ENCODE measurements at regions not wholly inside any gene's neighbourhood (a gene's known extent, or its start where the extent isn't known, plus 50 kb on each side); places are given as distances from the start of the nearest gene placed in this dataset.

GRCh38 chr14:49424436-49425331, 161.5 kb downstream of the RPS29 start:
- no peak for ATAC-seq
- in situ Hi-C loops (cut with MboI; ENCODE audit: low sequenced_read_pairs in 4 of 4): no loop called here
- Histone ChIP-seq H3K9me3 (no peaks in the 10 kb centered on the region), H3K4me3 (no peak overlapping the region), H3K27ac (no peak overlapping the region), H3K4me1 (no peaks in the 10 kb centered on the region), H3K36me3 (no peaks in the 10 kb centered on the region), H3K27me3 (no peaks in the 10 kb centered on the region)
- TF ChIP-seq, protein P1, sequence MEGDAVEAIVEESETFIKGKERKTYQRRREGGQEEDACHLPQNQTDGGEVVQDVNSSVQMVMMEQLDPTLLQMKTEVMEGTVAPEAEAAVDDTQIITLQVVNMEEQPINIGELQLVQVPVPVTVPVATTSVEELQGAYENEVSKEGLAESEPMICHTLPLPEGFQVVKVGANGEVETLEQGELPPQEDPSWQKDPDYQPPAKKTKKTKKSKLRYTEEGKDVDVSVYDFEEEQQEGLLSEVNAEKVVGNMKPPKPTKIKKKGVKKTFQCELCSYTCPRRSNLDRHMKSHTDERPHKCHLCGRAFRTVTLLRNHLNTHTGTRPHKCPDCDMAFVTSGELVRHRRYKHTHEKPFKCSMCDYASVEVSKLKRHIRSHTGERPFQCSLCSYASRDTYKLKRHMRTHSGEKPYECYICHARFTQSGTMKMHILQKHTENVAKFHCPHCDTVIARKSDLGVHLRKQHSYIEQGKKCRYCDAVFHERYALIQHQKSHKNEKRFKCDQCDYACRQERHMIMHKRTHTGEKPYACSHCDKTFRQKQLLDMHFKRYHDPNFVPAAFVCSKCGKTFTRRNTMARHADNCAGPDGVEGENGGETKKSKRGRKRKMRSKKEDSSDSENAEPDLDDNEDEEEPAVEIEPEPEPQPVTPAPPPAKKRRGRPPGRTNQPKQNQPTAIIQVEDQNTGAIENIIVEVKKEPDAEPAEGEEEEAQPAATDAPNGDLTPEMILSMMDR (IDR thresholded peaks at IDR 0.05 in 4 of 5, conservative IDR thresholded peaks at IDR 0.05 in 1 of 5): no peak
- TF ChIP-seq POLR2A (IDR thresholded peaks at IDR 0.05): no peak
- DNase-seq: no peak
- intact Hi-C loops (cut with DNase I; ENCODE audit: low total_unique reads): no loop called here

GRCh38 chr14:49420201-49420600, 166.0 kb downstream of the RPS29 start:
- DNase-seq (no peak), ATAC-seq (no peak)
- Histone ChIP-seq H3K27me3 (no peaks in the 10 kb centered on the region), H3K9me3 (no peaks in the 10 kb centered on the region), H3K4me1 (no peaks in the 10 kb centered on the region), H3K4me3 (no peak overlapping the region), H3K27ac (no peak overlapping the region), H3K36me3 (no peaks in the 10 kb centered on the region)
- TF ChIP-seq POLR2A (IDR thresholded peaks at IDR 0.05): no peak
- TF ChIP-seq, protein P1 (IDR thresholded peaks at IDR 0.05 in 4 of 5, conservative IDR thresholded peaks at IDR 0.05 in 1 of 5): no peak
- intact Hi-C loops (cut with DNase I; ENCODE audit: low total_unique reads) (no loop called here), in situ Hi-C loops (cut with MboI; ENCODE audit: low sequenced_read_pairs in 4 of 4) (no loop called here)

DNA sequence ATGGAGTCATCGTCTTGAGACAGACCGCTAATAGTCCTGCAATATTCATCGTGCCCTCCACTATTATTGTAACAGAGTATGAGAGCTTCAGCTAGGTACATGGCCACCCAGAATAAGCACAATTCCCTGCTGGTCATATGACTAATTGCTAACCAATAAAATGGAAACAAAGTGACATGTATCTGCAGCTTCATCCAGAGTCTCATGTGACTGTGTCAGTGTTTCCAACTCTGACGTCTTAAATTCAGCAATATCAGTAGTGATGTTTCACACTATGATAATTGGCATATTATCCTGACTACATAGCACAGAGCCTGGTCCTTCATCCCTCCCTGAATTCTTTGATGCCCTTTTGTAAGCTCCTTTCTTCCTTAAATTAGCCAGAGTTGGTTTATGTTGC, 167.4 kb downstream of the RPS29 start:
- TF ChIP-seq, protein P1 (IDR thresholded peaks at IDR 0.05 in 4 of 5, conservative IDR thresholded peaks at IDR 0.05 in 1 of 5): no peak
- no peak for TF ChIP-seq POLR2A (IDR thresholded peaks at IDR 0.05)
- no peak for DNase-seq
- Histone ChIP-seq H3K4me1 (no peaks in the 10 kb centered on the region), H3K4me3 (no peak overlapping the region), H3K27ac (no peak overlapping the region), H3K36me3 (no peaks in the 10 kb centered on the region), H3K9me3 (no peaks in the 10 kb centered on the region), H3K27me3 (no peaks in the 10 kb centered on the region)
- intact Hi-C loops (cut with DNase I; ENCODE audit: low total_unique reads): no loop called here
- ATAC-seq: no peak
- in situ Hi-C loops (cut with MboI; ENCODE audit: low sequenced_read_pairs in 4 of 4): no loop called here

GRCh38 chr14:49417790-49418189, 168.4 kb downstream of the RPS29 start:
- no peak overlapping the region for H3K27ac ChIP-seq
- in situ Hi-C loops (cut with MboI; ENCODE audit: low sequenced_read_pairs in 4 of 4): no loop called here
- no peaks in the 10 kb centered on the region for H3K4me1 ChIP-seq
- H3K9me3 ChIP-seq: no peaks in the 10 kb centered on the region
- H3K36me3 ChIP-seq: no peaks in the 10 kb centered on the region
- ATAC-seq (no peak), DNase-seq (no peak)
- intact Hi-C loops (cut with DNase I; ENCODE audit: low total_unique reads): no loop called here
- H3K4me3 ChIP-seq: no peak overlapping the region
- TF ChIP-seq, protein P1 (IDR thresholded peaks at IDR 0.05 in 4 of 5, conservative IDR thresholded peaks at IDR 0.05 in 1 of 5): no peak
- TF ChIP-seq POLR2A (IDR thresholded peaks at IDR 0.05): no peak
- no peaks in the 10 kb centered on the region for H3K27me3 ChIP-seq

Data from gastrocnemius medialis (tissue), 4 donors.